GM23248 (cell line): ENCODE measurements at regions not wholly inside any gene's neighbourhood (a gene's known extent, or its start where the extent isn't known, plus 50 kb on each side); places are given as distances from the start of the nearest gene placed in this dataset.

Experiments used
- EZH2 ChIP-seq: fragments of 200-600 bp; sonication (generic); IDR thresholded peaks from 2 replicates; pipeline ENCODE4 v1.6.1; 2018; ENCODE audit warnings: antibody characterized with exemption, mild to moderate bottlenecking; ENCODE audit not compliant: insufficient read depth, poor library complexity, severe bottlenecking
- EZH2phosphoT487 ChIP-seq: fragments of 200-600 bp; sonication (generic); IDR thresholded peaks from 2 replicates; pipeline ENCODE4 v1.6.1; 2018; ENCODE audit warnings: antibody characterized with exemption, moderate library complexity, mild to moderate bottlenecking, low read depth; ENCODE audit not compliant: insufficient read depth

DNA sequence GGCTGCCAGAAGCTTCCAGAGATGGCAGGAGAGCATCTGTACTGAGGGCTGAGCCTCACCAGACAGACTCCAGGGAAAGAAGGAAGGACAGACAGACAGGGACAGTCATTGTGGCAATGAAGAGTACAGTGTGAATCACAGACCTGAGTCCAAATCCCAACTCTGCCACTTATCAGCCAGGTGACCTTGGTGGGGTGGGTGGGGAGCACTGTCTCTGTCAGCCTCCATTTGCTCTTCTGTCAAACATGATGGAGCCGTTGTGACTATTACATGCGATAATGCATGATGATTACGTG lies 85.9 kb upstream of the FSTL4 start:
- TF ChIP-seq EZH2 (no peak), EZH2phosphoT487 (no peak)
